ENCODE measurements at regions not wholly inside any gene's neighbourhood (a gene's known extent, or its start where the extent isn't known, plus 50 kb on each side); places are given as distances from the start of the nearest gene placed in this dataset.

DNA sequence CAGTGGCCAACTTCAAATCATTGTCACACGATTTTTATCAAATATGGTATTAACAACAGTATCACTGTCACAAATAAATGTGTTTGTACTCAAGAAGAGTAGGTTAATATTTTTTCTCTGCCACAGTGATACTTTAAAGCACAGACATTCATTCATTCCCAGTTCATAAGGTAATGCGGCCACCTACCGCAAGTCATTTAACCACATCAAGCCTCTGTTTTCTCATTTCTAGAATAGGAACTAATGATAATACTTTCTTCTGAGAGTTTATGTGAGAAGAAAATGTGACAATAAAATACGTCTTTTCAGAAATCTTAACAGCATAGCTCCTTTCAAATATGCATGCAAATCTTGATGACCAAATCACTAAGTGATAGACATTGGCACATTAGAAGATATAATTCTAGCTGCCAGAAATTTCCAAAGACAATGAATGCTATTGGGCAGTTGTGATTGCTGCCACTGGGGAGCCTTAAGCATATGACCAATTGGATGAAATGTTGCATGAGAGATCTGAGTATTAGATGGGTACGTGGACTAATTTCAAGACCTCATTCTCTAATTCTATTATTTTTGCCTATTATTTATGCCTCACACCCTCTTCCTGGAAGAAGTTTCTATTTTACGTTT, 430.9 kb downstream of the PID1 start:
- no peak for TF ChIP-seq CTCF (IDR thresholded peaks at IDR 0.05; ENCODE audit: extremely low read depth, insufficient read depth, missing control alignments)
- in situ Hi-C loops (cut with MboI; ENCODE audit: low pct_unique_long_range_greater_than_20kb, low sequenced_read_pairs, unreplicated experiment): no loop called here
- no peak for DNase-seq (ENCODE audit: low spot score)

GRCh38 chr2:228839421-228839876, 431.6 kb downstream of the PID1 start:
- in situ Hi-C loops (cut with MboI; ENCODE audit: low pct_unique_long_range_greater_than_20kb, low sequenced_read_pairs, unreplicated experiment): no loop called here
- DNase-seq (ENCODE audit: low spot score): no peak
- no peak for TF ChIP-seq CTCF (IDR thresholded peaks at IDR 0.05; ENCODE audit: extremely low read depth, insufficient read depth, missing control alignments)

- no peak for DNase-seq (ENCODE audit: low spot score)
- TF ChIP-seq CTCF (IDR thresholded peaks at IDR 0.05; ENCODE audit: extremely low read depth, insufficient read depth, missing control alignments): no peak
- in situ Hi-C loops (cut with MboI; ENCODE audit: low pct_unique_long_range_greater_than_20kb, low sequenced_read_pairs, unreplicated experiment): no loop called here
Measured at GRCh38 chr2:228838819-228839218, 432.3 kb downstream of the PID1 start.

DNA sequence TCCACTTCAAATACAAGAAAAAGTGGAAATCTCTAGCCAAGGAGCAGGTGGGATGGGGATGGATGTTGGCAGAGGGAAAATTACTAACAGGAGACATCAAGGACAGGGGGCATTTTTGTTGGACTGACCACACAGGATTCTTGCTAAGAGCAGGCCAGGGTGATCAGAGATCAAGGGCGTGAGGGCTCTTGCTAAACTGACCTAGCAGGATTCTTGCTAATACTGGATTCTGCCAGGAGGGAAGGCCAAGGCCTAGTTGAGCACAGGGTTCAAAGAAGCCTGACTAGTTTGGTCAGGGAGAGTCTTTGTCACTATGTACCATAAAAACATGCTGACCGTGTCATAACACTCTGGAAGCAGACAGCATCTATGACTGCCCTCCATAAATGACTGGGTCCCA, 442.7 kb downstream of the PID1 start:
- in situ Hi-C loops (cut with MboI; ENCODE audit: low pct_unique_long_range_greater_than_20kb, low sequenced_read_pairs, unreplicated experiment): no loop called here
- TF ChIP-seq CTCF (IDR thresholded peaks at IDR 0.05; ENCODE audit: extremely low read depth, insufficient read depth, missing control alignments): no peak
- DNase-seq (ENCODE audit: low spot score): no peak

DNA sequence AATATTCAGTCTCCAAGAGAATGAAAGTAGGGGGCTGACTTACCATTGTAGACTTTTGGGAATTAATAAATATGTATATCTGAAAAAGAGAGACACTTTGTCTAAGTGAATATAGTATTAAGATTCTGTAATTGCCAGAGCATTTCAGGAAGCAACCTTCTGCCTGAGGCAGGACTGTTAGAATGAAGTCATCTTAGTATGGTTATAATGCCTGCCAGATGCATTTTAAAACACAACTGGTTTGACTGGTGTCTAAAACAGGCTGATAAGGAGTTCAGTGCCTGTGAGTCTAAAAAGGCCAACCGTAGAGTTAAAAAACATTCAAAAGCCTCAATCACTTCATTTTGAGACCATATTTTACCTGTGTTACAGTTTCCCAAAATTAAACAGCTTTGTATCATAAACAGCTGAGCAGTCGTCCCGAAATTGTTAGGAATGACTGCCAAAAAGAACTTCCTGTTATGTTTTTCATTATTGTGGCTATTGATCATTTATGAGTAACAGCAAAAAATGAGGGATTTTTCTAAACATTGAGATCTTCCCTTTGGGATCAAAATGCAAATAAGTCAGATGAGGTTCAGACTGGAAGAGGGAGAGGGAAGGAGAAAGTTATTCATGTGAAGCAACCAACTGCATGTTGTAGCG, 443.9 kb downstream of the PID1 start:
- in situ Hi-C loops (cut with MboI; ENCODE audit: low pct_unique_long_range_greater_than_20kb, low sequenced_read_pairs, unreplicated experiment): no loop called here
- TF ChIP-seq CTCF (IDR thresholded peaks at IDR 0.05; ENCODE audit: extremely low read depth, insufficient read depth, missing control alignments): no peak
- DNase-seq (ENCODE audit: low spot score): no peak

GRCh38 chr2:228819701-228820100, 451.4 kb downstream of the PID1 start:
- TF ChIP-seq CTCF (IDR thresholded peaks at IDR 0.05; ENCODE audit: extremely low read depth, insufficient read depth, missing control alignments): no peak
- in situ Hi-C loops (cut with MboI; ENCODE audit: low pct_unique_long_range_greater_than_20kb, low sequenced_read_pairs, unreplicated experiment): no loop called here
- no peak for DNase-seq (ENCODE audit: low spot score)

All from GM13977 (cell line).